Endodermal cell (in vitro differentiated cells): ENCODE measurements at regions not wholly inside any gene's neighbourhood (a gene's known extent, or its start where the extent isn't known, plus 50 kb on each side); places are given as distances from the start of the nearest gene placed in this dataset.

ENCODE experiments used
- DNase-seq: peaks from one replicate; pipeline ENCODE4 v3.0.0-alpha.2; 2017
- H3K27ac ChIP-seq: 2 replicates; pipeline ENCODE4 v1.5.1; 2013; ENCODE audit warnings: mild to moderate bottlenecking, low read depth, low read length, moderate library complexity
- H3K27me3 ChIP-seq: 2 replicates; pipeline ENCODE4 v1.6.1; 2013; ENCODE audit warnings: mild to moderate bottlenecking, low read length, moderate library complexity; ENCODE audit not compliant: insufficient read depth, control insufficient read depth, poor library complexity, severe bottlenecking
- H3K36me3 ChIP-seq: 2 replicates; pipeline ENCODE4 v1.7.0; 2013; ENCODE audit warnings: mild to moderate bottlenecking, low read length, moderate library complexity; ENCODE audit not compliant: control insufficient read depth, insufficient read depth
- H3K4me1 ChIP-seq: one replicate; pipeline ENCODE4 v1.7.0; 2013; ENCODE audit warnings: low read length; ENCODE audit not compliant: control insufficient read depth, insufficient read depth
- H3K4me3 ChIP-seq: 2 replicates; pipeline ENCODE4 v1.5.1; 2013; ENCODE audit warnings: mild to moderate bottlenecking, low read length, moderate library complexity
- H3K9ac ChIP-seq: 2 replicates; pipeline ENCODE4 v1.6.1; 2013; ENCODE audit warnings: mild to moderate bottlenecking, low read length, moderate library complexity; ENCODE audit not compliant: poor library complexity, severe bottlenecking; ENCODE audit errors: extremely low read depth
- H3K9me3 ChIP-seq: 2 replicates; pipeline ENCODE4 v1.6.1; 2013; ENCODE audit warnings: mild to moderate bottlenecking, low read length, moderate library complexity; ENCODE audit not compliant: control insufficient read depth
- H3K27ac Mint-ChIP-seq: 2 replicates; pipeline ENCODE4 v1.8.0; 2020; ENCODE audit warnings: mixed read lengths
- H3K27me3 Mint-ChIP-seq: 2 replicates; pipeline ENCODE4 v1.8.0; 2021; ENCODE audit warnings: mild to moderate bottlenecking, mixed read lengths; ENCODE audit not compliant: insufficient read depth
- H3K36me3 Mint-ChIP-seq: 2 replicates; pipeline ENCODE4 v1.8.0; 2020; ENCODE audit warnings: low read depth, mixed read lengths
- H3K4me1 Mint-ChIP-seq: 2 replicates; pipeline ENCODE4 v1.8.0; 2020; ENCODE audit warnings: mixed read lengths
- H3K4me3 Mint-ChIP-seq: 2 replicates; pipeline ENCODE4 v1.8.0; 2020; ENCODE audit warnings: mild to moderate bottlenecking, moderate library complexity, mixed read lengths
- H3K9me3 Mint-ChIP-seq: 2 replicates; pipeline ENCODE4 v1.8.0; 2020; ENCODE audit warnings: mild to moderate bottlenecking, mixed read lengths
- CTCF ChIP-seq: fragments of 200-600 bp; sonication (generic); conservative IDR thresholded peaks from 2 replicates; pipeline ENCODE4 v1.5.0; 2021; ENCODE audit warnings: antibody characterized with exemption, mild to moderate bottlenecking
- WGBS, 2 experiments: methylation state at CpG; one replicate each; pipeline versions ENCODE4 v1.1.5 to v1.1.7; 2013; ENCODE audit warnings: missing lambda C conversion rate in 2 of 2, mixed read lengths in 1 of 2; ENCODE audit not compliant: insufficient coverage in 1 of 2, insufficient read length in 1 of 2; 5-methylcytosine and 5-hydroxymethylcytosine counted together

- DNase-seq = no peak
- Mint-ChIP-seq H3K4me1 (peaks cover 19% of the 10 kb centered on the region), H3K36me3 (no peaks in the 10 kb centered on the region), H3K27ac (no peak overlapping the region), H3K27me3 (peaks cover 21% of the 10 kb centered on the region), H3K4me3 (no peak overlapping the region), H3K9me3 (no peaks in the 10 kb centered on the region)
- no peak overlapping the region for H3K4me3 ChIP-seq
- 94 to 98% methylated on average over 3 to 8 of the region's 8 CpGs for WGBS, 2 experiments
- peaks cover 8% of the 10 kb centered on the region for H3K4me1 ChIP-seq
- H3K36me3 ChIP-seq = no peaks in the 10 kb centered on the region
- no peak overlapping the region for H3K9ac ChIP-seq
- H3K9me3 ChIP-seq = no peaks in the 10 kb centered on the region
- no peaks in the 10 kb centered on the region for H3K27me3 ChIP-seq
- TF ChIP-seq CTCF = no peak
- no peak overlapping the region for H3K27ac ChIP-seq
These were observed 136.5 kb upstream of the TNP1 start for GRCh38 chr2:216996279-216996845.

DNA sequence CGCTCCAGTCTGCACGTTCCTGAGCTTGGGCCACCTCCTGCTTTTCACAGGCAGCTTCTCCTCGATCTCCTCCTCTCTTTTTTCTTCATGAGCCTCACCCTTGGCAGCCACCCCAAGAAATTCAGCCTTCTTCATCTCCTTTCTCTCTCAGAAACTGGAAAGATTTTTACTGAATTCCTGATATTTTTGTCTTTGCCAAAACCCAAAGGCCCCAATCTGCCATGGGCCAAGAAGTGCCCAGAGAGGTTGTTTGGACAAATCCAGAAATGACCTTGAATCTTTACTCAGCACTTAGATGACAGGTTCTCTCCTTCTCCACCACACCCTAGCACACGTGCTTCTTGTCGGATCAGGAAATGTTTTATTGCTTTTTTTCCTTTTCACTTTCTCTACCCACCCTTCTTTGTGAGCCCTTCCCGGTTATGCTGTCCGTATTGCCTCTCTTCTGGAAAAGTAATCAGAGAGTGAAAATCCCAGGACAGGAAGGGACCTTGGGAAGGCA is 134.5 kb upstream of the TNP1 start:
- H3K27ac Mint-ChIP-seq = no peak overlapping the region
- H3K27me3 Mint-ChIP-seq = peaks cover 29% of the 10 kb centered on the region
- H3K27me3 ChIP-seq = no peaks in the 10 kb centered on the region
- H3K9me3 ChIP-seq = no peaks in the 10 kb centered on the region
- TF ChIP-seq CTCF = no peak
- no peak overlapping the region for H3K27ac ChIP-seq
- H3K4me1 ChIP-seq = peaks cover 7% of the 10 kb centered on the region
- H3K4me3 ChIP-seq = no peak overlapping the region
- H3K36me3 Mint-ChIP-seq = no peaks in the 10 kb centered on the region
- no peaks in the 10 kb centered on the region for H3K9me3 Mint-ChIP-seq
- H3K4me3 Mint-ChIP-seq = no peak overlapping the region
- 88 to 91% methylated on average over 5 to 7 of the region's 7 CpGs for WGBS, 2 experiments
- peaks cover 17% of the 10 kb centered on the region for H3K4me1 Mint-ChIP-seq
- H3K9ac ChIP-seq = no peak overlapping the region
- H3K36me3 ChIP-seq = no peaks in the 10 kb centered on the region
- DNase-seq = no peak

DNA sequence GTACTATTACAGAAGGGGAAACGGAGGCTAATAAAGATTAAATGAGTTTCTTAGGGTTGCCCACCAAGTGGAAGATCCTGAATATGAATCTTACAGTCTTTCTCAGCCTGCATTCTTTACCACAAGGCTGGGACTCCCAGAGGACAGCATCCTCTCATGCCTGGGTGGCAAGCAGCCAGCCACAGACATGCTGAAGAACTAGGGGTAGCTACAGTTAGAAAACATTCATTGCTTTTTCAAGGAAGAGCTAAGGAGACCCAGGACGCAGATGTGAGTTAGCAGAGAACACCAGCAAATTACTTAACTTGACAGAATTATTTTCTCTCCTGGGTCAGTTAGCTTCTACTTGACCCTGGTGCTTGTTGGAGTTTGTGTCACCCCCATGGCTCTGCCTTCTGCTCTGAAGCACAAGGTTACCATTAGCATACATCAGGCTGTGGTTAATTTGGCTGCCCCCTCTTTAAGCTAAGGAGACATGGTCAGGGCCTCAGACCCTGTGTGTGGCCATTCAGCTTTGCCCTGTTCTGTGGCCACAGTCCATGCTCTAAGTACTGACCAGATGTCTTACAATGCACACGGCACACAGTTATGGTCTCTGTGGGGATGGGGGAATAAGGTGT is 132.3 kb upstream of the TNP1 start:
- H3K4me3 ChIP-seq = no peak overlapping the region
- no peak for DNase-seq
- H3K36me3 ChIP-seq = no peaks in the 10 kb centered on the region
- WGBS, 2 experiments = 90 to 91% methylated on average over 3 of the region's 3 CpGs
- Mint-ChIP-seq H3K27me3 (peaks cover 29% of the 10 kb centered on the region), H3K9me3 (no peaks in the 10 kb centered on the region), H3K36me3 (no peaks in the 10 kb centered on the region), H3K4me3 (no peak overlapping the region), H3K4me1 (peaks cover 17% of the 10 kb centered on the region), H3K27ac (no peak overlapping the region)
- no peak overlapping the region for H3K27ac ChIP-seq
- no peak overlapping the region for H3K9ac ChIP-seq
- peaks cover 7% of the 10 kb centered on the region for H3K4me1 ChIP-seq
- H3K9me3 ChIP-seq = no peaks in the 10 kb centered on the region
- no peaks in the 10 kb centered on the region for H3K27me3 ChIP-seq
- TF ChIP-seq CTCF = no peak
